Mucosa of descending colon (tissue), 3 donors: ENCODE measurements at regions not wholly inside any gene's neighbourhood (a gene's known extent, or its start where the extent isn't known, plus 50 kb on each side); places are given as distances from the start of the nearest gene placed in this dataset.

Source experiments
- ATAC-seq: fragments of 200-7000 bp; cut with Tn5 transposase; one replicate; pipeline ENCODE4 v1.9.1; 2020; ENCODE audit warnings: mild to moderate bottlenecking, moderate library complexity
- DNase-seq, 3 donors: peaks; one replicate each; pipeline ENCODE4 v3.0.0-alpha.2; 2020
- H3K36me3 ChIP-seq: fragments of 200-600 bp; one replicate; pipeline ENCODE4 v1.8.0; 2021; ENCODE audit warnings: low read depth, mild to moderate bottlenecking
- H3K4me1 ChIP-seq: fragments of 200-600 bp; one replicate; pipeline ENCODE4 v1.8.0; 2021; ENCODE audit warnings: low read depth, mild to moderate bottlenecking
- H3K4me3 ChIP-seq: fragments of 200-600 bp; one replicate; pipeline ENCODE4 v1.8.0; 2021; ENCODE audit warnings: mild to moderate bottlenecking
- H3K9me3 ChIP-seq: fragments of 200-600 bp; one replicate; pipeline ENCODE4 v1.8.0; 2021; ENCODE audit warnings: mild to moderate bottlenecking
- intact Hi-C, 2 donors: fragments of 100-400 bp; cut with DNase I in 1 of 2; cut with micrococcal nuclease in 1 of 2; formaldehyde crosslinking; loops; one replicate each; pipeline versions ENCODE4 v1.11.0 to v1.11.1; 2022; cut with DNase I, micrococcal nuclease
- TF ChIP-seq, protein P1 (sequence below): fragments of 200-600 bp; IDR thresholded peaks from one replicate; pipeline ENCODE4 v1.8.0; 2022; ENCODE audit warnings: antibody characterized with exemption, mild to moderate bottlenecking
- donor health status: DM: no; HTN: no; CAD: no; lungs with moderate emphysema.
- donor health status: DM: no; HTN: no; CAD: no.
- donor health status: DM: no; HTN: yes; CAD: no.

DNA sequence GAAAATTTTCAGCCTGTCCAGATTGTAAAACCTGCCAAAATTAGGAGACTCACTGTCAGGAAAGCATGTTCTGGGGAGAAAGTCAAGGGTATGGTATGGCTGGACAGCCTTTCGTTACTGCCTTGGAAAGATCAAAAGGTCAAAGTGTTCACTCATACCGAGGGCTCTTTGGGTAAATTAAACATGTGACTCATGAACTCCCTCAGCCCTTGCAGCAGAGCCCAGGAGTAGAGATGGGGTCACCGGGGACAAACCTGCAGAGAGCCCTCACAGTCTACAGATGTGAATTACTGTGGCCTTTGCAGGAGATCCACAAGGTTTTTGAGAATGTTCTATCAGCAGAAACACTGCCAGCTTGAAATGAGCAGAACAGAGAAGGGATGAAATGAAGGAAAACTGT lies 275.7 kb downstream of the KLF6 start:
- DNase-seq: no peak
- no peak for ATAC-seq
- Histone ChIP-seq H3K4me1 (no peaks in the 10 kb centered on the region), H3K4me3 (no peak overlapping the region), H3K36me3 (no peaks in the 10 kb centered on the region), H3K9me3 (no peaks in the 10 kb centered on the region)
- intact Hi-C loops: no loop called here
- TF ChIP-seq, protein P1, sequence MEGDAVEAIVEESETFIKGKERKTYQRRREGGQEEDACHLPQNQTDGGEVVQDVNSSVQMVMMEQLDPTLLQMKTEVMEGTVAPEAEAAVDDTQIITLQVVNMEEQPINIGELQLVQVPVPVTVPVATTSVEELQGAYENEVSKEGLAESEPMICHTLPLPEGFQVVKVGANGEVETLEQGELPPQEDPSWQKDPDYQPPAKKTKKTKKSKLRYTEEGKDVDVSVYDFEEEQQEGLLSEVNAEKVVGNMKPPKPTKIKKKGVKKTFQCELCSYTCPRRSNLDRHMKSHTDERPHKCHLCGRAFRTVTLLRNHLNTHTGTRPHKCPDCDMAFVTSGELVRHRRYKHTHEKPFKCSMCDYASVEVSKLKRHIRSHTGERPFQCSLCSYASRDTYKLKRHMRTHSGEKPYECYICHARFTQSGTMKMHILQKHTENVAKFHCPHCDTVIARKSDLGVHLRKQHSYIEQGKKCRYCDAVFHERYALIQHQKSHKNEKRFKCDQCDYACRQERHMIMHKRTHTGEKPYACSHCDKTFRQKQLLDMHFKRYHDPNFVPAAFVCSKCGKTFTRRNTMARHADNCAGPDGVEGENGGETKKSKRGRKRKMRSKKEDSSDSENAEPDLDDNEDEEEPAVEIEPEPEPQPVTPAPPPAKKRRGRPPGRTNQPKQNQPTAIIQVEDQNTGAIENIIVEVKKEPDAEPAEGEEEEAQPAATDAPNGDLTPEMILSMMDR: no peak

DNA sequence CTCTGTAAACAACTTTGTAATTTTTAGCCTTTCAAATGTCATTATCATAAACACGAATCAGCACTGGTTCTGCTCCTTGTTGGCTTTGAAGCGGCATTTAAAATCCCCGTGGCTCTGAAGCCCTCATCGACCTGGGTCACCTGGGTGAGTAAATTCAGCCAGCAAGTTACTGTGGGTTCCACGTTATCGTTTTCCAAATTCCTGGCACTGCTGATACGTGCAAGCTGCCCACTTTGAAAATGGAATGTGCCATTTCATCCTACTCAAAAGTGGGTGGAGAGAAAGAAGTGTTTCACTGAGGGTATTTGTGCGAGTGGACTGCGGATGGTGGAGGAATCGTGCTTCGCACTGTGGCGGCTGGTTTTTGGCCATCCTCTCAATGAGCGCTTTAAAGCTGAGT lies 281.7 kb downstream of the KLF6 start:
- no peak overlapping the region for H3K4me3 ChIP-seq
- no peaks in the 10 kb centered on the region for H3K36me3 ChIP-seq
- no peaks in the 10 kb centered on the region for H3K9me3 ChIP-seq
- no peak for DNase-seq
- ATAC-seq: no peak
- intact Hi-C loops: no loop called here
- TF ChIP-seq, protein P1: no peak
- no peaks in the 10 kb centered on the region for H3K4me1 ChIP-seq

- TF ChIP-seq, protein P1: no peak
- intact Hi-C loops: no loop called here
- no peak for ATAC-seq
Observed at GRCh38 chr10:3502673-3503072, 282.3 kb downstream of the KLF6 start.

DNA sequence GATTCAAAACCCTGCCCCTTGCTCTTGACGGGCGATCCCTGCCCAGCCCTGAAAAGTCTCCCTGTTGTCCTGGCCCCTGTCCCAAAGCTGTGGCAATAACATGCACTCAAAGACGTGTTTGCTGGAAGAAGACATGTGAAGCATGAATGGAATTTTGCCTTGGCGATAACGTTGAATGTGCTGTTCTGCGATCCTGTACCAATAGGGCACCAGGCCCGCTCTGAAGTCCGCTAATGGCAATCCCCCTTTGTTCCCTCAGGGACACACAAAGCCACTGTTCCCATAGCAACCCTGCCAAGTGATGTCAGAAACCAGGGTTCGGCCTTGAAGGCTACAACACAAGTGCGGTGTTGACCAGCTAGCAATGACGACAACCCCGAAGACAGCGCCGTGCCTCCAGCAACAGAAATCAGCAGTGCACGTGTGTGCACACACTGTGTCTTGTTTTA lies 284.6 kb downstream of the KLF6 start:
- no peak for ATAC-seq
- DNase-seq: no peak
- intact Hi-C loops: no loop called here

More at GRCh38 chr10:3502673-3503072, 282.3 kb downstream of the KLF6 start:
- Histone ChIP-seq H3K4me3 (no peak overlapping the region), H3K4me1 (no peaks in the 10 kb centered on the region), H3K36me3 (no peaks in the 10 kb centered on the region), H3K9me3 (no peaks in the 10 kb centered on the region)
- DNase-seq: no peak

DNA sequence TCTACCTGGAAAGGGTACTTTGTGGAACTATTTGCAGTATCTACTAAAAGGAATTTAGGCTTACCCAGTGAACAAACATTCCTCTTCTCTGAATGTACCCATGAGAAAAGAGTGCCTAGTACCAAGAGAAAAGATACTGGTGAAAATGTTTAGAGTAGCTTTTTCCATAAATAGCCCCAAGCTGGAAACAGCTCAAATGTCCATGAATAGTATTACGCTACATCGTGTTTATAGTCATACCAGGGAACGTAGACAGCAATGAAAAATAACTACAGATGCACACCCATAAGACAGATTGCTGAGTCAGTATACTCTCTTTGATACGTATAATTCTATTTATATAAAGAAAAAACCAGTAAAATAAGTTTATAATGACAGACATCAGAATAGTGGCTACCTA lies 285.9 kb downstream of the KLF6 start:
- TF ChIP-seq, protein P1: no peak
- DNase-seq: no peak
- Histone ChIP-seq H3K36me3 (no peaks in the 10 kb centered on the region), H3K9me3 (no peaks in the 10 kb centered on the region), H3K4me1 (no peaks in the 10 kb centered on the region), H3K4me3 (no peak overlapping the region)
- ATAC-seq: no peak
- intact Hi-C loops: no loop called here

More for the DNA sequence above, 284.6 kb downstream of the KLF6 start:
- Histone ChIP-seq H3K4me3 (no peak overlapping the region), H3K4me1 (no peaks in the 10 kb centered on the region), H3K9me3 (no peaks in the 10 kb centered on the region), H3K36me3 (no peaks in the 10 kb centered on the region)
- TF ChIP-seq, protein P1: no peak

- ATAC-seq (no peak), DNase-seq (no peak)
- Histone ChIP-seq H3K4me3 (no peak overlapping the region), H3K9me3 (no peaks in the 10 kb centered on the region), H3K4me1 (no peaks in the 10 kb centered on the region), H3K36me3 (no peaks in the 10 kb centered on the region)
- TF ChIP-seq, protein P1: no peak
- intact Hi-C loops: no loop called here
Observed at GRCh38 chr10:3497581-3497980, 287.4 kb downstream of the KLF6 start.
